Aorta (tissue), 5 donors: ENCODE measurements at regions not wholly inside any gene's neighbourhood (a gene's known extent, or its start where the extent isn't known, plus 50 kb on each side); places are given as distances from the start of the nearest gene placed in this dataset.

Source experiments
- ATAC-seq: fragments of 200-7000 bp; cut with Tn5 transposase; one replicate; pipeline ENCODE4 v1.9.1; 2022; ENCODE audit warnings: moderate library complexity; ENCODE audit not compliant: low FRiP score
- DNase-seq, 2 donors: peaks; one replicate each; pipeline ENCODE4 v3.0.0-alpha.2; 2020
- H3K27ac ChIP-seq, 2 donors: one replicate each; pipeline ENCODE4 v1.5.1; 2013; ENCODE audit warnings: low read length in 2 of 2, mild to moderate bottlenecking in 2 of 2, moderate library complexity in 2 of 2, control low read depth in 1 of 2, inconsistent platforms in 1 of 2, low read depth in 1 of 2
- H3K27me3 ChIP-seq, 2 donors: one replicate each; pipeline ENCODE4 v1.6.1; 2013; ENCODE audit warnings: control low read depth in 1 of 2, low read length in 1 of 2, mild to moderate bottlenecking in 1 of 2, moderate library complexity in 1 of 2; ENCODE audit not compliant: insufficient read depth in 2 of 2, control insufficient read depth in 1 of 2
- H3K36me3 ChIP-seq, 2 donors: one replicate each; pipeline ENCODE4 v1.6.1; 2013; ENCODE audit warnings: control low read depth in 1 of 2, low read length in 1 of 2, mild to moderate bottlenecking in 1 of 2; ENCODE audit not compliant: insufficient read depth in 2 of 2, control insufficient read depth in 1 of 2
- H3K4me1 ChIP-seq, 2 donors: one replicate each; pipeline ENCODE4 v1.6.1; 2013; ENCODE audit warnings: low read length in 2 of 2, control low read depth in 1 of 2, mild to moderate bottlenecking in 1 of 2, moderate library complexity in 1 of 2; ENCODE audit not compliant: insufficient read depth in 2 of 2, control insufficient read depth in 1 of 2
- H3K4me3 ChIP-seq, 2 donors: one replicate each; pipeline ENCODE4 v1.5.1; 2013; ENCODE audit warnings: low read length in 2 of 2, control low read depth in 1 of 2, mild to moderate bottlenecking in 1 of 2
- H3K9me3 ChIP-seq: one replicate; pipeline ENCODE4 v1.6.1; 2013; ENCODE audit warnings: mild to moderate bottlenecking, low read length; ENCODE audit not compliant: control insufficient read depth
- WGBS, 2 donors: extraction: QIAGEN DNeasy Blood & Tissue Kit; methylation state at CpG; one replicate each; pipeline ENCODE4 v1.1.7; 2013; 5-methylcytosine and 5-hydroxymethylcytosine counted together
- intact Hi-C, 2 donors: fragments of 100-400 bp; cut with DNase I; formaldehyde crosslinking; loops; one replicate each; pipeline versions ENCODE4 v1.14.2 to v1.15.0; 2022
- donor health status: healthy with polysubstance abuse.
- donor health status: Bipolar disorder and iron deficiency.
- donor health status: DM: no; HTN: no; CAD: no.
- donor health status: DM: no; HTN: no; CAD: no.
- donor health status: DM: yes; HTN: yes; CAD: no.

GRCh38 chr17:73819440-73820395 is 175.5 kb upstream of the SDK2 start:
- H3K27me3 ChIP-seq = peaks cover 0 to 1% of the 10 kb centered on the region in 2 donors
- no peaks in the 10 kb centered on the region for H3K36me3 ChIP-seq
- DNase-seq (no peak), ATAC-seq (no peak)
- 90 to 92% methylated on average over 19 of the region's 19 CpGs for WGBS, 2 donors
- no peaks in the 10 kb centered on the region for H3K9me3 ChIP-seq
- no peak overlapping the region for H3K4me3 ChIP-seq
- intact Hi-C loops = no loop called here
- H3K4me1 ChIP-seq = no peaks in the 10 kb centered on the region
- H3K27ac ChIP-seq = no peak overlapping the region

DNA sequence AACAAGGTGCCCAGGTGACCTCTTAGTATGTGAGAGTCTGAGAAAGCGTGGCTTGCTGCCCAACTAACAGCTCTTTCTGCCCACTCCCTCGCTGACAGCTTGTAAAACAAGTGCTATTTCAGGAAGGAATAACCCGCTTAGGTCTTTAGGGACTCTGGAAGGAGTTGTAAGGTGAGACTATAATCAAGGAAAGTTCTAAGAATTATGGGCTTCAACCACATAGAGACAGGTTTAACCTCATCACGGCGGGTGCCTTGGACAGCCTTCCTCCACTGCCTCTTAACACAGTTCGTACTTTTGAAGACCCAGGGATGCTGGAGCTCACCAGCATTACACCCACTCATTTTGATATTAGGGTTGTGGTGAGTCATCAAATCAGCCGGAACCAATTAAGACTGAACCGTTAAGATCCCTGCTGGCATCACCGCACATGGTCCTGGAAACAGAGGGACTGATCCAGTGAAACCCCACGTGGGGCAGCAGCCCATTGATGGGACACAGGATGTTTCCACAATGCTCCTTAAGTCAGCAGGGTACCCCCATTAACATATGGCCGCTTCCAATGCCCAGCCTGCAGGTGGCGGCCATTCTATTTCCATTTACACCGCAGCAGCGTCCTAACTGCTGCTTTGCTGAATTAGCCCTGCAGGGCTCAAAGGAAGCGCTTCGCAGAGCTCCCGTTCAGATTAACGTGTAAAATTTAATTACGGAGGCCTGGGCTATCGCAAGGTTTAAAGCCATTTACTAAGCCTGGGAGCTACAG is 176.6 kb upstream of the SDK2 start:
- 33 to 41% methylated on average over 20 of the region's 20 CpGs for WGBS, 2 donors
- intact Hi-C loops = no loop called here
- Histone ChIP-seq H3K36me3 (no peaks in the 10 kb centered on the region), H3K4me3 (no peak overlapping the region), H3K9me3 (no peaks in the 10 kb centered on the region), H3K27me3 (no peaks in the 10 kb centered on the region), H3K4me1 (no peaks in the 10 kb centered on the region), H3K27ac (no peak overlapping the region)
- DNase-seq (no peak), ATAC-seq (no peak)

DNA sequence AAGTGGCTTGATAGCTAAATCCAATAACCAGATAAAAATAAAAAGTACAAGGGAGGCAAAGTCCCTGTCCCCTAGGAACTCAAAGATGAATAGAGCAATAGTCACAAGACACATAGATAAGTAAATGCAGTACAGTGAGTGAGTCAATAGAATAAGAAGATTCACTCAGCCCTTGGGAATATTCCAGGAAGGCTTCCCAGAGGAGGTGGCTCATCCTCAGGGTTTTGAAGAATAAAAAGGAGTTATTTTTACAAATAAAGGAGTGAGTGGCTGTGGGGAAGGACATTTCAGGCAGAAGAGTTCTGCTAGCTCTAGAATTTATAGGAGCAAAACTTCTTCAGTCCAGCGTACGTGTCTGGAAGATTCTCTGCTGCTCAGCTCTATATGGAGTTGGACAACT is 177.4 kb upstream of the SDK2 start:
- H3K4me1 ChIP-seq = no peaks in the 10 kb centered on the region
- WGBS, 2 donors = 95 to 98% methylated on average over 2 of the region's 2 CpGs
- intact Hi-C loops = no loop called here
- H3K9me3 ChIP-seq = no peaks in the 10 kb centered on the region
- ATAC-seq (no peak), DNase-seq (no peak)
- no peak overlapping the region for H3K4me3 ChIP-seq
- no peak overlapping the region for H3K27ac ChIP-seq
- H3K27me3 ChIP-seq = no peaks in the 10 kb centered on the region
- H3K36me3 ChIP-seq = no peaks in the 10 kb centered on the region

DNA sequence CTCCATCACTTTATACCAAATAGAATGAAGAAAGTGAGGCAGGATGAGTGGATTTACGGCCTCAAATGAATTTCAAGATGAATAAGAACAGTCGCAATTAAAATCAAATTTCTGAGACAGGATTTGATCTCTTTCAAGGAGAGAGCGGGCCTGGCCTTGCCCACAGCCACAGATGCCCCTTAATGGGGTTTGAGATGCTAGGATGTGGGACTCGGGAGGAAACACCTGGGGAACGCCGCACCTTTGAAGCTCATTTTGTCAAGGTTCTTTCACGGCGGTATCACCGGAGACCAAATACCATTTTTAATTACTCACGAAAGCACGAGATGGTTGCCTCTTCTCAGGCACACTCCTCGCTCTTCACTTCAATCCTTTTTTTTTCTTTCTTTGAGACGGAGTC is 178.1 kb upstream of the SDK2 start:
- Histone ChIP-seq H3K27me3 (no peaks in the 10 kb centered on the region), H3K9me3 (no peaks in the 10 kb centered on the region), H3K4me1 (no peaks in the 10 kb centered on the region), H3K27ac (no peak overlapping the region), H3K36me3 (no peaks in the 10 kb centered on the region), H3K4me3 (no peak overlapping the region)
- intact Hi-C loops = no loop called here
- no peak for DNase-seq
- 91 to 93% methylated on average over 13 of the region's 13 CpGs for WGBS, 2 donors
- ATAC-seq = no peak

GRCh38 chr17:73823684-73824083 is 179.4 kb upstream of the SDK2 start:
- Histone ChIP-seq H3K27me3 (no peaks in the 10 kb centered on the region), H3K4me1 (no peaks in the 10 kb centered on the region), H3K9me3 (no peaks in the 10 kb centered on the region), H3K4me3 (no peak overlapping the region), H3K36me3 (no peaks in the 10 kb centered on the region), H3K27ac (no peak overlapping the region)
- intact Hi-C loops = no loop called here
- DNase-seq = no peak
- ATAC-seq = no peak
- 70 to 79% methylated on average over 7 of the region's 7 CpGs for WGBS, 2 donors

DNA sequence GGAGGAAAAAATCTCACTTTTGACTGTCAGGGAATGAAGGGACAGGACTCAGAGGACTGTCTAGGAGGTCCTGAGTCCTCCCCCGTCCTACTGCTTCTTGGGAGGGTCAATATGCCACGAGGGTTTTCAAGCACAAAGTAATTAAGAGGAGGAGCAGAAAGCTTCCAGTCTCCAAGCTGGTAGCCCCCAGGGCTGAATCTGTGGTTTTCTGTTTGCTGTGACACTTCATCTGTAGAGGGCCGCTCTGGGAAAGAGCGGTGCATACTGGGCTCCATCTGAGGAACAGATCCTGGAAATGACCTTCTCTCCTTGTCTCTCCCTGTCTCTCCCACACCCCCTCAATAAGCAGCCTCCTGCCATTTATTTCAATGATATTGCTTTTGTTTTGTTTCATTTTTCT is 180.1 kb upstream of the SDK2 start:
- ATAC-seq = no peak
- no peaks in the 10 kb centered on the region for H3K27me3 ChIP-seq
- 85 to 92% methylated on average over 4 of the region's 4 CpGs for WGBS, 2 donors

GRCh38 chr17:73826181-73826871 is 182.1 kb upstream of the SDK2 start:
- no peaks in the 10 kb centered on the region for H3K36me3 ChIP-seq
- no peaks in the 10 kb centered on the region for H3K4me1 ChIP-seq
- DNase-seq (peak in 1 of 2 donors; percentile 63), ATAC-seq (no peak)
- no peaks in the 10 kb centered on the region for H3K27me3 ChIP-seq
- no peaks in the 10 kb centered on the region for H3K9me3 ChIP-seq
- intact Hi-C loops = no loop called here
- no peak overlapping the region for H3K27ac ChIP-seq
- WGBS, 2 donors = 88 to 92% methylated on average over 9 of the region's 9 CpGs
- H3K4me3 ChIP-seq = no peak overlapping the region

More for the DNA sequence above, 180.1 kb upstream of the SDK2 start:
- H3K4me1 ChIP-seq = no peaks in the 10 kb centered on the region
- H3K4me3 ChIP-seq = no peak overlapping the region
- no peak for DNase-seq
- H3K27ac ChIP-seq = no peak overlapping the region
- no peaks in the 10 kb centered on the region for H3K9me3 ChIP-seq
- no peaks in the 10 kb centered on the region for H3K36me3 ChIP-seq
- intact Hi-C loops = no loop called here

DNA sequence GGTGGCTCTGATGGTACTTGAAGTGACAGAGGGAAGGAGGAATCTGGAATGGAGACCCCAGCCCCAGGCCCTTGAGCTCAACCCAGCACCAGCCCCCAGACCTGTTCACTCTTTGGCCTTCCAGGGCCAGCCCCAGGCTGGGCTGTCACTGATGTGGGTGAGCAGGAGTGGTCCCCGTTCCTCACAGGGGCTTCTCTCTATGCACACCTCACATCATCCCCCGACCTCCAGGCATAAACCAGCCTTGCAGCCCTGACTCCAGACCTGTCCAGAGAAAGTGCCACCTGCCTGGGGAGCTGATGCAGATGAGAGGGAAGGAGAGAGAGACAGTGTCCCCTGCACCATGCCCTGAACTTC is 182.6 kb upstream of the SDK2 start:
- Histone ChIP-seq H3K9me3 (no peaks in the 10 kb centered on the region), H3K27me3 (no peaks in the 10 kb centered on the region), H3K4me1 (no peaks in the 10 kb centered on the region), H3K4me3 (no peak overlapping the region), H3K27ac (no peak overlapping the region), H3K36me3 (no peaks in the 10 kb centered on the region)
- DNase-seq (peak in 1 of 2 donors; percentile 55), ATAC-seq (peak; percentile 24)
- intact Hi-C loops = no loop called here
- WGBS, 2 donors = 93 to 100% methylated on average over 2 of the region's 2 CpGs
